ENCODE measurements at regions not wholly inside any gene's neighbourhood (a gene's known extent, or its start where the extent isn't known, plus 50 kb on each side); places are given as distances from the start of the nearest gene placed in this dataset.

GRCh38 chr3:30555968-30556367 lies 50.4 kb upstream of the TGFBR2 start:
- no peaks in the 10 kb centered on the region for H3K9me2 ChIP-seq (ENCODE audit: insufficient read depth, low read length)
- no peak for TF ChIP-seq MXI1 (conservative IDR thresholded peaks at IDR 0.05; ENCODE audit: poor library complexity, severe bottlenecking)
- no peak for TF ChIP-seq SMC3 (conservative IDR thresholded peaks at IDR 0.05; ENCODE audit: poor library complexity)
- no peak for TF ChIP-seq TAF1 (IDR thresholded peaks at IDR 0.05; ENCODE audit: low read depth)
- TF ChIP-seq, protein P1, sequence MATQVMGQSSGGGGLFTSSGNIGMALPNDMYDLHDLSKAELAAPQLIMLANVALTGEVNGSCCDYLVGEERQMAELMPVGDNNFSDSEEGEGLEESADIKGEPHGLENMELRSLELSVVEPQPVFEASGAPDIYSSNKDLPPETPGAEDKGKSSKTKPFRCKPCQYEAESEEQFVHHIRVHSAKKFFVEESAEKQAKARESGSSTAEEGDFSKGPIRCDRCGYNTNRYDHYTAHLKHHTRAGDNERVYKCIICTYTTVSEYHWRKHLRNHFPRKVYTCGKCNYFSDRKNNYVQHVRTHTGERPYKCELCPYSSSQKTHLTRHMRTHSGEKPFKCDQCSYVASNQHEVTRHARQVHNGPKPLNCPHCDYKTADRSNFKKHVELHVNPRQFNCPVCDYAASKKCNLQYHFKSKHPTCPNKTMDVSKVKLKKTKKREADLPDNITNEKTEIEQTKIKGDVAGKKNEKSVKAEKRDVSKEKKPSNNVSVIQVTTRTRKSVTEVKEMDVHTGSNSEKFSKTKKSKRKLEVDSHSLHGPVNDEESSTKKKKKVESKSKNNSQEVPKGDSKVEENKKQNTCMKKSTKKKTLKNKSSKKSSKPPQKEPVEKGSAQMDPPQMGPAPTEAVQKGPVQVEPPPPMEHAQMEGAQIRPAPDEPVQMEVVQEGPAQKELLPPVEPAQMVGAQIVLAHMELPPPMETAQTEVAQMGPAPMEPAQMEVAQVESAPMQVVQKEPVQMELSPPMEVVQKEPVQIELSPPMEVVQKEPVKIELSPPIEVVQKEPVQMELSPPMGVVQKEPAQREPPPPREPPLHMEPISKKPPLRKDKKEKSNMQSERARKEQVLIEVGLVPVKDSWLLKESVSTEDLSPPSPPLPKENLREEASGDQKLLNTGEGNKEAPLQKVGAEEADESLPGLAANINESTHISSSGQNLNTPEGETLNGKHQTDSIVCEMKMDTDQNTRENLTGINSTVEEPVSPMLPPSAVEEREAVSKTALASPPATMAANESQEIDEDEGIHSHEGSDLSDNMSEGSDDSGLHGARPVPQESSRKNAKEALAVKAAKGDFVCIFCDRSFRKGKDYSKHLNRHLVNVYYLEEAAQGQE (IDR thresholded peaks at IDR 0.05; ENCODE audit: borderline replicate concordance): no peak
- no peak for TF ChIP-seq POLR2AphosphoS5 (IDR thresholded peaks at IDR 0.05)
- no peak for TF ChIP-seq EP300 (conservative IDR thresholded peaks at IDR 0.05; ENCODE audit: poor library complexity, severe bottlenecking)
- no peak for TF ChIP-seq CTCF (IDR thresholded peaks at IDR 0.05; ENCODE audit: poor library complexity, severe bottlenecking)
- TF ChIP-seq RAD21 (conservative IDR thresholded peaks at IDR 0.05): no peak
- TF ChIP-seq EZH2 (IDR thresholded peaks at IDR 0.05; ENCODE audit: borderline replicate concordance, insufficient read depth, low read length, poor library complexity, severe bottlenecking): no peak
- H3K79me2 ChIP-seq (replicated peaks; ENCODE audit: insufficient read depth, low read length): no peaks in the 10 kb centered on the region
- H3K9ac ChIP-seq (ENCODE audit: low read length): no peak overlapping the region
- no peak overlapping the region for H3K27ac ChIP-seq (ENCODE audit: low read length)
- peaks cover 5% of the 10 kb centered on the region for H3K27me3 ChIP-seq (ENCODE audit: insufficient read depth, low read depth, low read length)
- no peaks in the 10 kb centered on the region for H4K20me1 ChIP-seq (ENCODE audit: insufficient read depth)
- no peak overlapping the region for H3K4me2 ChIP-seq (ENCODE audit: low read length)
- no peaks in the 10 kb centered on the region for H3K36me3 ChIP-seq (ENCODE audit: insufficient read depth, low read length)
- no peaks in the 10 kb centered on the region for H3F3A ChIP-seq (ENCODE audit: insufficient read depth, low read length, poor library complexity, severe bottlenecking)
- no peak overlapping the region for H3K4me3 ChIP-seq (ENCODE audit: low read length)
- no peaks in the 10 kb centered on the region for H3K9me3 ChIP-seq (ENCODE audit: low read length)
- H2AFZ ChIP-seq (ENCODE audit: low read depth, low read length): no peak overlapping the region

Small RNA genes in the stretch of these regions (small RNA-seq; reads per million reads assigned to genes)
- 0 reads per million in 3 experiments for gene RF01848

Measured in neural cell (in vitro differentiated cells).